ENCODE measurements at regions not wholly inside any gene's neighbourhood (a gene's known extent, or its start where the extent isn't known, plus 50 kb on each side); places are given as distances from the start of the nearest gene placed in this dataset.

DNA sequence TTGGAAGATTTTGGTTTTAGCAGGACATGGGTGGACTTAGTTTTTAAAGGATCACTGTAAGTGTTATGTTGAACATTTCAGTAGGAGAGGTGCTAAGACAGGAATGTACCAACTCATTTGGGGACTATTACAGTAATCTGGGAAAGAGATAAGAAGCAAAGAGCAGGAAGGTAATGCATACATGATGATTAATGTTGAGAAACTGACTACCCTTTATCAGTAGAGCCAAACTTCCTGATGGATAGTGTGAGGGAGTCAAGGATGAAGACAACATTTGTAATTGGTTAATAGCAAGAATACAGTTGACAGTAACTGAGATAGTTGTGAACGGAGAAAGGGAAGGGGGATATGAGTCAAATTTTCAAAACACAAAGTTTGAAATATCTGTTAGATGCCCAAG, 421.9 kb upstream of the PRR20A start:
- H4K20me1 ChIP-seq (ENCODE audit: insufficient read depth) = no peaks in the 10 kb centered on the region
- no peaks in the 10 kb centered on the region for H3K27me3 ChIP-seq (ENCODE audit: insufficient read depth, low read depth, low read length)
- no peaks in the 10 kb centered on the region for H3K36me3 ChIP-seq (ENCODE audit: insufficient read depth, low read length)
- no peak overlapping the region for H3K27ac ChIP-seq (ENCODE audit: low read length)
- H3K9me2 ChIP-seq (ENCODE audit: insufficient read depth, low read length) = no peaks in the 10 kb centered on the region
- H3K9ac ChIP-seq (ENCODE audit: low read length) = no peak overlapping the region
- no peaks in the 10 kb centered on the region for H3K79me2 ChIP-seq (replicated peaks; ENCODE audit: insufficient read depth, low read length)
- no peak overlapping the region for H2AFZ ChIP-seq (ENCODE audit: low read depth, low read length)
- H3K4me3 ChIP-seq (ENCODE audit: low read length) = no peak overlapping the region
- no peak for TF ChIP-seq RAD21 (conservative IDR thresholded peaks at IDR 0.05)
- TF ChIP-seq, protein P1, sequence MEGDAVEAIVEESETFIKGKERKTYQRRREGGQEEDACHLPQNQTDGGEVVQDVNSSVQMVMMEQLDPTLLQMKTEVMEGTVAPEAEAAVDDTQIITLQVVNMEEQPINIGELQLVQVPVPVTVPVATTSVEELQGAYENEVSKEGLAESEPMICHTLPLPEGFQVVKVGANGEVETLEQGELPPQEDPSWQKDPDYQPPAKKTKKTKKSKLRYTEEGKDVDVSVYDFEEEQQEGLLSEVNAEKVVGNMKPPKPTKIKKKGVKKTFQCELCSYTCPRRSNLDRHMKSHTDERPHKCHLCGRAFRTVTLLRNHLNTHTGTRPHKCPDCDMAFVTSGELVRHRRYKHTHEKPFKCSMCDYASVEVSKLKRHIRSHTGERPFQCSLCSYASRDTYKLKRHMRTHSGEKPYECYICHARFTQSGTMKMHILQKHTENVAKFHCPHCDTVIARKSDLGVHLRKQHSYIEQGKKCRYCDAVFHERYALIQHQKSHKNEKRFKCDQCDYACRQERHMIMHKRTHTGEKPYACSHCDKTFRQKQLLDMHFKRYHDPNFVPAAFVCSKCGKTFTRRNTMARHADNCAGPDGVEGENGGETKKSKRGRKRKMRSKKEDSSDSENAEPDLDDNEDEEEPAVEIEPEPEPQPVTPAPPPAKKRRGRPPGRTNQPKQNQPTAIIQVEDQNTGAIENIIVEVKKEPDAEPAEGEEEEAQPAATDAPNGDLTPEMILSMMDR (IDR thresholded peaks at IDR 0.05; ENCODE audit: poor library complexity, severe bottlenecking) = no peak
- TF ChIP-seq EP300 (conservative IDR thresholded peaks at IDR 0.05; ENCODE audit: poor library complexity, severe bottlenecking) = no peak
- TF ChIP-seq TAF1 (IDR thresholded peaks at IDR 0.05; ENCODE audit: low read depth) = no peak
- no peak for TF ChIP-seq MXI1 (conservative IDR thresholded peaks at IDR 0.05; ENCODE audit: poor library complexity, severe bottlenecking)
- TF ChIP-seq POLR2AphosphoS5 (IDR thresholded peaks at IDR 0.05) = no peak
- TF ChIP-seq, protein P2, sequence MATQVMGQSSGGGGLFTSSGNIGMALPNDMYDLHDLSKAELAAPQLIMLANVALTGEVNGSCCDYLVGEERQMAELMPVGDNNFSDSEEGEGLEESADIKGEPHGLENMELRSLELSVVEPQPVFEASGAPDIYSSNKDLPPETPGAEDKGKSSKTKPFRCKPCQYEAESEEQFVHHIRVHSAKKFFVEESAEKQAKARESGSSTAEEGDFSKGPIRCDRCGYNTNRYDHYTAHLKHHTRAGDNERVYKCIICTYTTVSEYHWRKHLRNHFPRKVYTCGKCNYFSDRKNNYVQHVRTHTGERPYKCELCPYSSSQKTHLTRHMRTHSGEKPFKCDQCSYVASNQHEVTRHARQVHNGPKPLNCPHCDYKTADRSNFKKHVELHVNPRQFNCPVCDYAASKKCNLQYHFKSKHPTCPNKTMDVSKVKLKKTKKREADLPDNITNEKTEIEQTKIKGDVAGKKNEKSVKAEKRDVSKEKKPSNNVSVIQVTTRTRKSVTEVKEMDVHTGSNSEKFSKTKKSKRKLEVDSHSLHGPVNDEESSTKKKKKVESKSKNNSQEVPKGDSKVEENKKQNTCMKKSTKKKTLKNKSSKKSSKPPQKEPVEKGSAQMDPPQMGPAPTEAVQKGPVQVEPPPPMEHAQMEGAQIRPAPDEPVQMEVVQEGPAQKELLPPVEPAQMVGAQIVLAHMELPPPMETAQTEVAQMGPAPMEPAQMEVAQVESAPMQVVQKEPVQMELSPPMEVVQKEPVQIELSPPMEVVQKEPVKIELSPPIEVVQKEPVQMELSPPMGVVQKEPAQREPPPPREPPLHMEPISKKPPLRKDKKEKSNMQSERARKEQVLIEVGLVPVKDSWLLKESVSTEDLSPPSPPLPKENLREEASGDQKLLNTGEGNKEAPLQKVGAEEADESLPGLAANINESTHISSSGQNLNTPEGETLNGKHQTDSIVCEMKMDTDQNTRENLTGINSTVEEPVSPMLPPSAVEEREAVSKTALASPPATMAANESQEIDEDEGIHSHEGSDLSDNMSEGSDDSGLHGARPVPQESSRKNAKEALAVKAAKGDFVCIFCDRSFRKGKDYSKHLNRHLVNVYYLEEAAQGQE (IDR thresholded peaks at IDR 0.05; ENCODE audit: borderline replicate concordance) = no peak
- no peak for TF ChIP-seq EZH2 (IDR thresholded peaks at IDR 0.05; ENCODE audit: borderline replicate concordance, insufficient read depth, low read length, poor library complexity, severe bottlenecking)
- TF ChIP-seq SMC3 (conservative IDR thresholded peaks at IDR 0.05; ENCODE audit: poor library complexity) = no peak
- no peaks in the 10 kb centered on the region for H3F3A ChIP-seq (ENCODE audit: insufficient read depth, low read length, poor library complexity, severe bottlenecking)
- no peaks in the 10 kb centered on the region for H3K9me3 ChIP-seq (ENCODE audit: low read length)
- no peak overlapping the region for H3K4me2 ChIP-seq (ENCODE audit: low read length)

DNA sequence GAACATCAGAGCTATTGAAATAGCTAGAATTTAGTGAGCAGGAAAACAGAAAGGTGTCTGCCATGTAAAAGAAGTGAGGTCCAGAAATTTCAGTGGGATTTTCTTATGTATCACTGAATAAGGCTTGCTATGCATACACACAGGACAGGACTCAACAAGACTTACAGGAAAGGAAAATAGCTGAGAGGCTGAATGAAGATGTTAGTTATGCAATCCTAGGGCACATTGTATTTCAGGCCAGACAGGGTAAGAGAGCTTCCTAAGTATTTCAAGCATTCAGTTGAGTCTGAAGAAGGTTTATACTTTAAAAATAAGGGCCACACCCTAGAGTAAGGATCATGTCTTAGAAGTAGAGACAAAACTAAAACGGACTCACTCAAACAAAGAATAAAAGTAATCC, 419.9 kb upstream of the PRR20A start:
- H2AFZ ChIP-seq (ENCODE audit: low read depth, low read length) = no peak overlapping the region
- no peak overlapping the region for H3K9ac ChIP-seq (ENCODE audit: low read length)
- no peaks in the 10 kb centered on the region for H3K27me3 ChIP-seq (ENCODE audit: insufficient read depth, low read depth, low read length)
- H3K4me3 ChIP-seq (ENCODE audit: low read length) = no peak overlapping the region
- no peaks in the 10 kb centered on the region for H3K36me3 ChIP-seq (ENCODE audit: insufficient read depth, low read length)
- no peaks in the 10 kb centered on the region for H3K9me3 ChIP-seq (ENCODE audit: low read length)
- no peak overlapping the region for H3K27ac ChIP-seq (ENCODE audit: low read length)
- TF ChIP-seq TAF1 (IDR thresholded peaks at IDR 0.05; ENCODE audit: low read depth) = no peak
- H3K9me2 ChIP-seq (ENCODE audit: insufficient read depth, low read length) = no peaks in the 10 kb centered on the region
- H3K79me2 ChIP-seq (replicated peaks; ENCODE audit: insufficient read depth, low read length) = no peaks in the 10 kb centered on the region
- H3K4me2 ChIP-seq (ENCODE audit: low read length) = no peak overlapping the region
- no peaks in the 10 kb centered on the region for H3F3A ChIP-seq (ENCODE audit: insufficient read depth, low read length, poor library complexity, severe bottlenecking)
- no peaks in the 10 kb centered on the region for H4K20me1 ChIP-seq (ENCODE audit: insufficient read depth)

DNA sequence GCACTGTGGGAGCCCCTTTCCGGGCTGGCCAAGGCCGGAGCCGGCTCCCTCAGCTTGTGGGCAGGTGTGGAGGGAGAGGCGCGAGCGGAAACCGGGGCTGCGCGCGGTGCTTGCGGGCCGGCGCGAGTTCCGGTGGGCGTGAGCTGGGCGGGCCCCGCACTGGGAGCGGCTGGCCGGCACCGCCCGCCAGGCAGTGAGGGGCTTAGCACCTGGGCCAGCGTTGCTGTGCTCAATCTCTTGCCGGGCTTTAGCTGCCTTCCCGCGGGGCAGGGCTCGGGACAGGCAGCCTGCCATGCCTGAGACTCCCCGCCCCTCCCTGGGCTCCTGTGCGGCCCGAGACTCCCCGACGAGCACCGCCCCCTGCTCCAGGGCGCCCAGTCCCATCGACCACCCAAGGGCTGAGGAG, 405.2 kb upstream of the PRR20A start:
- H3K9ac ChIP-seq (ENCODE audit: low read length) = no peak overlapping the region

More for the DNA sequence above, 405.2 kb upstream of the PRR20A start:
- H3K4me3 ChIP-seq (ENCODE audit: low read length) = no peak overlapping the region
- H3K9me3 ChIP-seq (ENCODE audit: low read length) = no peaks in the 10 kb centered on the region
- H3K79me2 ChIP-seq (replicated peaks; ENCODE audit: insufficient read depth, low read length) = no peaks in the 10 kb centered on the region
- TF ChIP-seq EZH2 (IDR thresholded peaks at IDR 0.05; ENCODE audit: borderline replicate concordance, insufficient read depth, low read length, poor library complexity, severe bottlenecking) = no peak
- TF ChIP-seq POLR2AphosphoS5 (IDR thresholded peaks at IDR 0.05) = no peak
- TF ChIP-seq EP300 (conservative IDR thresholded peaks at IDR 0.05; ENCODE audit: poor library complexity, severe bottlenecking) = no peak
- no peak for TF ChIP-seq SMC3 (conservative IDR thresholded peaks at IDR 0.05; ENCODE audit: poor library complexity)
- H3K9me2 ChIP-seq (ENCODE audit: insufficient read depth, low read length) = no peaks in the 10 kb centered on the region
- no peak overlapping the region for H2AFZ ChIP-seq (ENCODE audit: low read depth, low read length)
- H3K27me3 ChIP-seq (ENCODE audit: insufficient read depth, low read depth, low read length) = no peaks in the 10 kb centered on the region
- H3K4me2 ChIP-seq (ENCODE audit: low read length) = no peak overlapping the region
- no peak overlapping the region for H3K27ac ChIP-seq (ENCODE audit: low read length)
- no peaks in the 10 kb centered on the region for H3F3A ChIP-seq (ENCODE audit: insufficient read depth, low read length, poor library complexity, severe bottlenecking)
- H3K36me3 ChIP-seq (ENCODE audit: insufficient read depth, low read length) = no peaks in the 10 kb centered on the region
- H4K20me1 ChIP-seq (ENCODE audit: insufficient read depth) = no peaks in the 10 kb centered on the region
